Epidermal melanocyte (primary cell): ENCODE measurements at regions not wholly inside any gene's neighbourhood (a gene's known extent, or its start where the extent isn't known, plus 50 kb on each side); places are given as distances from the start of the nearest gene placed in this dataset.
"Not testable (repeated sequence)": the region's sequence is repeated elsewhere in the genome, so short reads cannot be mapped to it uniquely, and the experiment has no call there.

ENCODE experiments used
- DNase-seq: peaks from one replicate; pipeline ENCODE4 v3.0.0; 2011; ENCODE audit warnings: low spot score; ENCODE audit not compliant: insufficient read length

DNA sequence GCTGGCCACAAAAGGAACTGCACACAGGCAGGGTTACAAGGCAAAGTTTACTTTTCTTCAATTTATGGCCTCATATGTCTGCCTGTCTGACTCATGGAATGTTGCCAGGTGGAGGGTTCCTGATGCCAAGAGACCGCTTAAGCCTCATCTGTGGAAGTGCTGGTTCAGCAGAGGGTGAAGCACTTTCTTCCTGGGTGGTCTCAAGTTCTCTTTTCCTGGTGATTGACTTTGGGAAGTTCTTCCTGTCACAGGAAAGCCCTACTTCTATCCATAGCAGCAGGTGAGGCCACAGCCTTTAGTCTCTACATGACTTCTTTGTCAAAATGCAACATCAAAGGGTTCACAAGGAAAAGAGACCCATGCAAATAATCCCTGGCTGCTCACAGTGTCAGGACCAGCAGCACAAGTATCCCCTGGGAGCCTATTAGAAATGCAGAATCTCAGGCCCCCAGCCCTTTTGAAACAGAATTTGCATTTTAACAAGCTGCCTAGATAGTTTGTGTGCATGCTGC is 81.4 kb upstream of the IGFBP7 start:
- DNase-seq, result no peak

DNA sequence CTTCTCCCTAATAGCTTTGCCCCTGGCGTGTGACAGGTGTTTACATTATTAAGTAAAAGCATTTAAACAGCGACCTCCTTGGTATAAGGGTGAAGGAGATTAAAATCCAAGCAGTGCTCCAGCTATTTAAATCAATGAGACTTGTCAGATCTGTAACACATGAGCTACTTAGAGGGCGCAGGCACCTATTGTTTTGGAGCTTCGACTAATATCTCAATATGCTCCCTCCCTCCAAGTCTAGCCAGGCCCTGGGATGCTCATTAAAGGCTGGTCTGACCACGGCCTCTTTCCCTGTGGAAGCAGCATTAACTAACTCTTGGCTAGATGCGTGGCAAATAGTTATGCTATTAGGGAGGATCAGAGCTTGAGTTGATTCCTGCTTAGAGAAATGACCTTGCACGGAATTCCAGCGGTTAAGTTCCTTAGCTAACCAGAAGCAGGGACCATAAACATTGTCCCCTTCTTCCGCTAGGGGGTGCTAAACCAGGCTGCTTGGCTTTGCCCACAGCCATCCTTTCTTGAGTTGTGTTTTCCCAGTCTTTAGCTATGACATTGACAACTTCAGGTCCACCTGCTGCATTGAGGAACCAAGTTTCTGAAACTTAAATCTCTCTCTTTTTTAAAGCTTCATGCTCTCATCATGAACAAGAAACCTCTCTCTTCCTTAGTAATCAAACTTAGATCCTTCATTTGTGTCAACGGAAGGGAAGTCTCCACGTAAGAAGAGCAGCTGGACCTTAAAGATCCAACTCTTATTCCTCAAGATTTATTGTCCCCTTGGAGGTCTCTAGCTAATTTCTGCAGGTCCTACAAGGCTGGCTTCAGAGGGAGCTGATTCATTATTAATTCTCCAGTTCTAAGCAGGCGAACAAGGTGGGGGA is 80.7 kb upstream of the IGFBP7 start:
- DNase-seq, result no peak

DNA sequence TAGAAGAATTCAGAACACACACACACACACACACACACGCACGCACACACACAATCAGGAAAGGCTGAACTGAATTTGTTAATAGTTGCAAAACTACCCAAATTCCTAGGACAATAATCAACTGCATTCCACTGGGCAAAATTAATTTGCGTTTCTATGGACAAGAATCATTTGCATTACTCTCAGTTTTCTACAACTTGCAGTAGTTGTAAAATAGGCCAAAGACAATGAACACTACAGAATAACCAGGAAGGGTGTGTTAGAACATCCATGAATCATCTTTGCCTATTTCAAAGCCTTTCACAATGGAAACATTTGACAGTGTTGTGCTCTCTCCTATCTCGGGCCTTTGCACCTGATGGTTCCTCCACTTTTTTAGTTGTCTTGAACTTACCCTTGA is 77.1 kb upstream of the IGFBP7 start:
- no peak for DNase-seq

DNA sequence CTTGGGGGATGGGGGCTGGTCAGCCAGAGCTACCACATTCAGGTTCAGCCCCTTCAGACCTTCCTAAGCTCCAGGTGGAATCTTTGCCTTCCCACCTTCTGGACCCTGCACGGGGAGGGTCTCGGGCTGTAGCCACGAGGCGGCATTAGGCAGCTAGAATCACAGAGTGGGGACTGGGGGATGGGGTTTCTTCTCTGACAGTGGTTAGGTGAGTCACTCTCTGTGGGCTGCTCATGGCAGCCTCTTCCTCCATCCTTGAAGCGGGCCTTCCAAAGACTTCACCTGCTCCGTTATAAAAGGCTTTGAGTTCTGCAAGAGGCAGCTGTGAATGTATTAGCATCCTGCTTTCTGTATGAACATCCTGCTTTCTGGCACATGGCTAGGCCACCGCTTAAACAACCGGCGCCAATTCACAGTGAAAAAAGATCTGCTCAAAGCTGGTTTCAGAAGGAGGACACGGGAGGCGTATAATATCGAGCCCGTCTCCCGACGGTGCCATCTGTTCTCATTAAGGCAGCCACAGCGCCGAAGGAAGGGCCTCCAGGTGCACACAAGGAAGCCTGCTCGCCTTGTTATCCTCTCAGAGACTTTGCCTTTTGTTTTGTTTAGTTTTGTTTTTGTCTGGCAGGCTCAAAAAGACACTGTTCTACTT is 74.3 kb upstream of the IGFBP7 start:
- DNase-seq, result no peak

DNA sequence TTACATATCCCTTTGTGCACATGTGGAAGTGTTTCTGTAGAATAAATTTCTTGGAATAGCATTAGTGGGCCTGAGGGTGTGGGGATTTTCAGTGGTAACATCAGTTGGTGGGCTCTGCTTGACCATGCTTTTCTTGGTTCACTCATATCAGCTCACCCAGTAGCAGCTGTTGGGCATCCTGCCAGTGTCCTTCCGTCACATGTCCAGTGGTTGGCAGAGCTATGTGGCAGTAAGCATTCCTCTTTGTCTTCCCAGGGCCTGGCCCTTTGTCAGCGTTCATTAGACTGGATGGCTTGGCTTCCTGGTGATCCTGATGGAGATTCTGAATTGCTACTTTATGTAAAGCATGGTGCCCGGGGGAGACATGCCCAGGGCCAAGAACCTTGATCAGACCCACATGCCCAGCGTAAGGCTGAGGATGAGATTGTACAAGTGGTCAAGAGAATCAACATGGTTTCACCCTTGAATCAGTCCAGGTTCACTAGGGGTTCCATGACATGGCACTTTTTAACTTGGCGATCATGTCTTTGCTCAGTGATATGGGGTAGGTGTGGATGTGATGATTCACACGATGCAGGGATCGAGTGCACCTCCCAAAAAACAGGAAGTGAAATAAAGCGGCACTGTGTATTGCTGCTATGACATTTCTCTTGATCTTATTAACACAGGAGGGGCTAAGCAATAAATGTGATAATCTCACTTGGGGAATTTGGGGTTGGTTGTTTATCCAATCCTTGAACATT is 72.1 kb upstream of the IGFBP7 start:
- DNase-seq, result no peak

DNA sequence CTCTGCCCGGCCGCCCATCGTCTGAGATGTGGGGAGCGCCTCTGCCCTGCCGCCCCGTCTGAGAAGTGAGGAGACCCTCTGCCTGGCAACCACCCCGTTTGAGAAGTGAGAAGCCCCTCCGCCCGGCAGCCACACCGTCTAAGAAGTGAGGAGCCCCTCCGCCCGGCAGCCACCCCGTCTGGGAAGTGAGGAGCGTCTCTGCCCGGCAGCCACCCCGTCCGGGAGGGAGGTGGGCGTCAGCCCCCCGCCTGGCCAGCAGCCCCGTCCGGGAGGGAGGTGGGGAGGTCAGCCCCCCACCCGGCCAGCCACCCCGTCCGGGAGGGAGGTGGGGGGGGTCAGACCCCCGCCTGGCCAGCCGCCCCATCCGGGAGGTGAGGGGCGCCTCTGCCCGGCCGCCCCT is 63.0 kb upstream of the IGFBP7 start:
- DNase-seq, result not testable (repeated sequence)

DNA sequence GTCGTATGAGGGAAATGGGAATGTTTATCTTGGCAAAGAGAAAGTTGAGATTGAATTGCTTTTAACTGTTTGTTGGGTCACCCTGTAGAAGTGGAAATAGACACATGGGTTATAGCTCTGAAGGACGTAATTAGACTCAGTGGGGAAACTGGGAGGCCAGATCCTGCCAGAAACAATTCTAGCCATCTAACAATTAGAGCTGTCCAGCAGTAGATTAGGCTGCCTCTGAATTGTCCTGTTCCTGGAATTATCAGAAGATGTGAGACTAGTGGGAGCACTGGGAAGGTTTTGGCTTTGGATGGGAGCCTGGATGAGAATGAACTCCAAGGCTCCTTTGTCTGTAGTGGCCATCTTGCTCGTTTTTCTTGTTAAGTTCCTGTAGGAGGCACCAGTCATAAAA is 61.9 kb upstream of the IGFBP7 start:
- no peak for DNase-seq

DNA sequence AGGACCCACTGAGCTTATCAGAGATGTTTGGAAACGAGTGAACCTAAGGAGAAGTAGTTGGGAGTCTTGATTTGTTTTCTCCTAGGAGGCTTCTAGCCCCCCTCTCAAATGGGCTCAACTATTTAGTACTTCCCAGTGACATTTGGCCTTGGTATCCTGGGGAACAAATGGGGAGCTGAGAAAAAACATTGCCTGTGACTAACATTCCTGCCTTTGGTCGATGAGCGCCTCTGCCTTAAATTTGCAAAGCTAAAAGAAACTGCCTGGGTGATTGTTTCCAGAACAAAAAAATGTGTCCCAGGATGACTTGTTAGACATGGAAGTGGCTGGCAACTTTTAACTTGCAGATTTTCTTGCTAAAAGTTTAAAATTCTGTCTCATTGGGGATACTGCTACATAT is 58.8 kb upstream of the IGFBP7 start:
- DNase-seq, result no peak

DNA sequence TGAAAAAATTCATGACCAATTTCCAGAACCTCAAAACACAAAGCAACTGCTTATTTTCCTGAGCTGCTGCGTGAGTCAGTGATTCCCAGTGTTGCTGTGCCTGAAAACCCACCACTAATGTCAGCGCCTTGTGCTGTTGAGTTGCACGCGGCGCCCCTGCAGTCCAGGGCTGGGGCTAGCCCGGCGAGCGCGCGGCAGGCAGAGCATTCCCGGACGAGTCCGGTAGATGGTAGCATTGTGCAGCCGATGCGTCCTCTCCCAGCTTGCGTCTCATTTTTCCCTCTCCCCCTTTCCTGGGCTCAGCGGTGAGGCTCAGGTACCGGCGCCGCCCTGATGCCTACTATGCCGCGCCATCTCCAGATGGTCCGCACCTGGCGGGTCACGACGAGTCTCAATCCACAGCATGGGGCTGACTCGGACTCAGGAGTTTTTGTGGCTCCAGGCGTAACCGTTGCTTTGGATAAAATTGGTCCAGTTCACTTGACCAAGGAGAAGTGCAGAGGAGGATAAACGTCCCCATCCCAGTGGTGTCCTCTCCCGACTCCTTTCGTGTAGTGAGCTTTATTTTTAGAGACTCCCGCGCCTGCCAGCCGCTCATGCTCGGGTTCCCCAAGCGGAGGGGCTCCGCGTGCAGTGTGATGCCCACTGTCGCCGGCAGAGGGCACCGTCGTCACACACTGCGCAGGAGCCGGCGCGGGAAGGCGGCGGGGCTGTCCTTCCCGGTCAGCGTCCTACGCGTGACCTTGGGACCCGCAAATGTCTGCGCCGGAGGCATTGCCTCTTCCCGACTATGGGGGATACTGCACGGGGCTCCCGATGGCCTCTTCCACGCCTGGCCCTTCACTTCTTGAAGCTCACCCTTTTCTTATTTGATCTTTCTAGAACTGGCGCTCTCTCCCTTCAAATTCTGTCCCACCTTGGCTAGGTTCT is 53.6 kb upstream of the IGFBP7 start:
- DNase-seq, result peak; percentile 28

DNA sequence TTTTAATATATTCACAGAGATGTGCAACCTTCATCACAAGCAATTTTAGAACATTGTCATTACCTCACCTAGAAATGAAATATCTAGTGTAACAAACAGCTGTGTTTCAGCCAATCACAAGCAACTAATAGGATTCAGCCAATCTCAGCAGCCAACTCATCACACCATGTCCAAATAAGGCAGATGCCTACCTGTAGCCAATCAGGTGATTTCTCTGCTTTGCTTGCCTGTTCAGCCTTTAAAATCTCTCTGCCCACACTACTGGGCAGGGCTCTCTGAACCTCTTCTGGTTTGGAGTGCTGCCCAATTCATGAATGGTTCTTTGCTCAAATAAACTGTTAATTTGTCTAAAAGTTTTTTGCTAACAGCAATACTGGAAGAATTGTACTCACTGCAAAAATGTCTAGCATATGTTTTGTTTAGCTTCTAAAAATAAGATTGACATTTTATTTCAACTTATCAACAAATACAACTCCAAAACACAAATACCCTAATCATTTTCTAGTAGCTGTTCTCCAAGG is 52.4 kb upstream of the IGFBP7 start:
- DNase-seq, result no peak
